GM19193 (cell line): ENCODE measurements at regions not wholly inside any gene's neighbourhood (a gene's known extent, or its start where the extent isn't known, plus 50 kb on each side); places are given as distances from the start of the nearest gene placed in this dataset.

Source experiments
- POLR2A ChIP-seq: IDR thresholded peaks from 4 replicates; pipeline ENCODE4 v1.6.1; 2011; ENCODE audit not compliant: insufficient read depth, insufficient read length; ENCODE audit errors: extremely low read depth

DNA sequence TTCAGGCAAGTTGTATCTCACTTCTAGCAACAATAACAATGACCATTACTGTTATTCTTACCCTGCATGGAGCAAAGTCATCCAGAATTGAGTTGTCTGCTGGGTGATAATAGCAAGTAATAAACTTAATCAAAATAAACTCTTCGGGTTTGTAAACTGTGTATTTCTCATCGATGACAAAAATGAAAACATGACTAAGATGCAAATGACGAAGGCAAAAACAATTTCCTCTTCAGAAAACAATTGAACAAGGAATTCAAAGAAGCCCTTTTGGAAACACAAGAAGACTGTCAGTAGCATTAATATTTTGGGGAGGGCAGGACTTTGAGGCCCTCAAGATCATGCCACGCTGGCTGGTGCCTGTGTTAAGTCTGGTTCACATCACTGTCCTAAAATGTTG lies 232.0 kb downstream of the BTG1 start:
- no peak for TF ChIP-seq POLR2A

DNA sequence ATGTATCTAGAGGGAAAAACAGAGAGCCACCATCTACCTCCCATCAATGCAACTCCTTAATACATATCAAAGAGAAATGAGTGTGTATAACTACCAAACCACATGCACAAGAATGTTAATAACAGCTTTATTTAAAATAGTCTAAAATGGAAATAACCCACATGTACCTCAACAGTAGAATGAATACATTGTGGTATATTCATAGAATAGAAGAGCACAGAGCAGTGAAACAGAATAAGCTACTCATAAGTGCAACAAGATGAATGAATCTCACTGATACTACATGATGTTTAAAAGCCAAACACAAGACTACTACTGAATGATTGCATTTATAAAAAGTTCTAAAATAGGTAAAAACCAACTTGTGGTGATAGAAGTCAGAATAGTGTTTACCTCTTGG lies 232.5 kb downstream of the BTG1 start:
- no peak for TF ChIP-seq POLR2A

DNA sequence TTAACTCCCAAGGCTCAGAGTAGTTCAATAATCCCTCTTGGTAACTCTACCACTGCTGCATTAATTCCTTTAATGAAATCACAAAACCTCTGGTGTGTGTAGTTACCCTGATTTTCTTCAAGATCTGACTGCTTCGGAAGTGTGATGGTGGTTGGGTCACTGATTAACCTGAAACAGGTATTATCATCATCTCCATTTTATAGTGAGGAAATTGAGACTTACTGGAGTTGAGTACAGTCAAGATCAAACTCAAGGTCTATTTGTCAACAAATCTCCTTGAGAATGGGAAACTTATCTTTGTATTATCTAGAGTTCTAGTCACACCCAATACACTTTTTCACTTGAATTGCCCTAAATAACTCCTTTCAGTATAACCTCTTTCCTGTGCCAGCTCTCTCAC lies 233.5 kb downstream of the BTG1 start:
- no peak for TF ChIP-seq POLR2A

DNA sequence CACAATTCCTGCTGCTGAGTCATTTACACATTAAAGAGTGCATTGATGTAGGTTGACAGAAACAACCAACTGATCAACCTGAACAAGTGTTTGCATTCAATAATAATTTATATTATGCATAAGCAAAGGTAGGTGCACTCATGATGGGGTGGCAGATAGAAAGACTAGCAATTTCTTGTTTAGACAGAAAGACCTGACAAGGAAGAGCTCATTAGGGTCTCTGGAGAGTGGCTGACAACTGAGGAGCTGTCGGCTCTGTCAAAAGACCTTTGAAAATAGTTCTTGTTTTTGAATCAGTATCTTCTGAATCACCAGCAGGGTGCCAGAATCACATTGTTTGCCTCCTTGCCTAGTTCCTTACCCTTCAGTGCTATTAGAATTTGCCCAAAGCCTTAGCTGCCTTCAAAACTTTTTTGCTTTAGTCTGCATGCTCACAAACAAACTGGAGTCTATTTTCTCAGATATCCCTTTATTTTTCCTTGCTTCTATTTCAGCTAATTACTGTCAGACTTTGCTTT lies 234.7 kb downstream of the BTG1 start:
- TF ChIP-seq POLR2A = no peak

DNA sequence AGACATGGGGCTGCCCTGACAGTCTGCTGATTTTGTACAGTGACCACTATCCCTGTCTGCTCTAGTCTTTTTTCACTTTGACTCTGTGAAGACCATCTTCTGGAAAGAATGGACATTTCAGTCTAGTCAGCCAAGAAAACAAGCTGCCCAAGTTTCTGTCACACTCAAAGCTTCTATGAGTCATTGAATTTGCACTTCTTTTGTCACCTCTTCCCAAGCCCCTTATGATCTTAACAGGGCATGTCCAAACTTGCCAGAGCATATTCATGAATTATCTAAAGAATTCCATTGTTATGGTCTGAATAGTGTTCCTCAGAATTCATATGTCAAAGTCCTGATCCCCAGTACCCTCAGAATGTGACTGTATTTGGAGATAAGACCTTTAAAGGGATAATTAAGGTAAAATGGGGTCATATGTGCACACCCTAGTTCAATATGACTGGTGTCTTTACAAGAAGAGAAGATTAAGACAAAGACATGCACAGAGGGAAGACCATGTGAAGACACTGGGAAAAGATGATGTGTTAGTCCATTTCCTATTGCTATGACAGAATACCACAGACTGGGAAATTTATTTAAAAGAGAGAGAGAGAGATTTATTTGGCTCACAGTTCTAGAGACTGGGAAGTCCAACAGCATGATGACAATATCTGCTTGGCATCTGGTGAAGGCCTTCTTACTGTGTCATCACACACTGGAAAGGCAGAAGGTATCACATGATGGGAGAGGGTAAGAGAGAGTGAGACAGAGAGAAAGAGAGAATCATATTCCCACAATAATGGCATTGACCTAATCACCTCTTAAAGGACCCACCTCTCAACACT lies 242.6 kb downstream of the BTG1 start:
- no peak for TF ChIP-seq POLR2A

DNA sequence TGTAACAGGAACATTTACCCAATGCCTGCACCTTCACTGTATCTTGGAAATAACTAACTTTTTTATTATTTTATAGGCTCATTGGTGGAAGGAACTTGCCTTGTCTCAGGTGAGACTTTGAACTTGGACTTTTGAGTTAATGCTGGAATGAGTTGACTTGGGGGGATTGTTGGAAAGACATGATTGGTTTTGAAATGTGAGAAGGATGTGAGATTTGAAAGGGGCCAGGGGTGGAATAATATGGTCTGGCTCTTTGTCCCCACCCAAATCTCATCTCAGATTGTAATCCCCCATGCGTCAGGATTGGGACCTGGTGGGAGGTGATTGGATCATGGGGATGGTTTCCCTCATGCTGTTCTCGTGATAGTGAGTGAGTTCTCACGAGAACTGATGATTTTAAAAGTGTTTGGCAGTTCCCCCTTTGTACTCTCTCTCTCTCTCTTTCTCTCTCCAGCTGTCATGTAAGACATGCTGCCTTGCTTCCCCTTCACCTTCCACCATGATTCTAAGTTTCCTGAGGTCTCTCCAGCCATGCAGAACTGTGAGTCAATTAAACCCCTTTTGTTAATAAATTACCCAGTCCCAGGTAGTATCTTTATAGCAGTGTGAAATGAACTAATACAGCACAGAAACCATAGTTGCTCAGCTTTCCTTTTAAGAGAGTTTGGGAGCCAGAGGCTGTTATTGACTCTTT lies 244.1 kb downstream of the BTG1 start:
- no peak for TF ChIP-seq POLR2A

DNA sequence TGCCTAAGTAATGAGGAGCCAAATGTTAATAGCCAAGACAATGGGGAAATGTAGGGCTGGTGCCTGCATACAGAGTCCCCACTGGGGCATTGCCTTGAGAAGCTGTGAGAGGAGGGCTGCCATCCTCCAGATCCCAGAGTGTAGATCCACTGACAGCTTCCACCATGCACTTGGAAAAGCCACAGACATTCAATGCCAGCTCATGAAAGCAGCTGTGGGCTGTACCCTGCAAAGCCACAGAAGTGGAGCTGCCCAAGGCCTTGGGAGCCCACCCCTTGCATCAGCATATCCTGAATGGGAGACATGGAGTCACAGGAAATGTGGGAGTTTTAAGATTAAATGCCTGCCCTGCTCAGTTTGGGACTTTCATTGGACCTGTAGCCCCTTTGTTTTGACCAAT lies 244.7 kb downstream of the BTG1 start:
- TF ChIP-seq POLR2A = no peak

DNA sequence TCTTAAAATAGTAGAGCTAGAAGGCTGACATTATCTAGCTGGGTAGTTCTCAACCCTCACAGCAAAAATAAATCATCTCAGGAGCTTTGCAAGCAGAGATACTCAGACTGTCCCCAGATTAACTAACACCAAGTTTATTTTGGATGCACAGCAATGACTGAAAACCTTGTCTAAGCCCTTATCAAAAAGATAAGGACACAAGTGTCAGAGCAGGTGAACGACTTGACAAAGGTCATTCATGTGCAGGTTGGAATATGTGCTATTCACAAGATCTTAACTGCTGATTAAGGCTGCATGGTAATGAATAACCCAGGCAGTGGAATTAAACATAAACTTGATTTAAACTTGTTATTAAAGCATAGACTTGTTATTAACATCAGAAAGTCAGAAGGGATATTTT lies 246.6 kb downstream of the BTG1 start:
- TF ChIP-seq POLR2A = no peak

DNA sequence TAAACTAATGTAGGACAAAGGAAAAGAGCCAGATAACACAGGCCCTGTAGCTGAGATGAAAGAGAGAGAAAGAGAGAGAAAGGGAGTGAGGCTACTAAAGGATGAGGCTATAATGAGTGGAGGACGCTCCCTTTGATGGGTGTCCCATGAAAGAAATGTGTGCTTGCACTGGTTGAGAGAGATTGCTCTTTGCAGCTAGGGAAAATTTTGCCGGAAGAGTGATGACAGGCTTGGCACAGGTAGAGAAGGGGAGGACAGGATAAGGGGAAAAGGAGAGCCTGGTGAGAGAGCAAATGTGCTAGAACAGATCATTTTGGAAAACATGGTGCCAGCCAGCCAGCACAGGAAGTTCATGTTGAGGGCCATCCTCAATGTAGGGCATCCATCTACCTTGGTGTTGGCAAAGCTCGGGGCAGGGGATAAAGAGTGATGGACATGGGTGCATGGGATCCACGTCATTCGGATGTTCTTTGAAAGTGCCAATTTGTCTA lies 248.6 kb downstream of the BTG1 start:
- no peak for TF ChIP-seq POLR2A

DNA sequence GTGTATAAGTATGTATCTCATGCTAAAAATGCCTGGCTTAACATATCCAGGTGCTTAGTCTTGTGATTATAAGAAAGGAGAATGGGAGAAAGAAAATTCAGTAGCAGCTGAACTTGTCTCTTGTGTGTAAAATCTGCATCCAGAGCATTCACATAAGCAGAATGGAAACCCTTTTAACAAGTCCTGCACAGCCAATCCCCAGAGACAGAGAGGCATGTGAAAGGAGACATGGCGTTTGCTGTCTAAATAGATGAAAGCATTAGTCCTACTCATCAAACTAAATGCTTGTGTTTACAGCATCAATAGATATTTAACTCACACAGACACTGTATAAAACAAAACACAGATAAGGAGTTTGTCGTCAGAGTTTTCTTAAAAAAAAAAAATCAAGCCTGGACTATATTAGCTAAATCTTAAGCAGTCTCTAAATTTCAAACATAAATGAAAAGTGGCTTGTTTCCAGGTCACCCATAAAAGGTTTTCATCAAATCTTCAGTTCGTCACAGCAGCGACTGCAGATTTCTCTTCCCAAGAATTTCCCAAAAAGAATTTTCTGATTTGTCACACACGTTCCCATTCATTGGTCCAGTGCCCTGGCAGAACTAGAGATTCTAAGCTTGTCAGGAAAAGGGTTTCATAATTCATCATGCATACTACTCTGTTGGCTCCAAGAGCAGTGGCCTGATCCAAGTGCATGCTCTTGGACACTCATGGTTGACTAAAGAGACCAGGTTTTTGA lies 249.2 kb downstream of the BTG1 start:
- TF ChIP-seq POLR2A = no peak

DNA sequence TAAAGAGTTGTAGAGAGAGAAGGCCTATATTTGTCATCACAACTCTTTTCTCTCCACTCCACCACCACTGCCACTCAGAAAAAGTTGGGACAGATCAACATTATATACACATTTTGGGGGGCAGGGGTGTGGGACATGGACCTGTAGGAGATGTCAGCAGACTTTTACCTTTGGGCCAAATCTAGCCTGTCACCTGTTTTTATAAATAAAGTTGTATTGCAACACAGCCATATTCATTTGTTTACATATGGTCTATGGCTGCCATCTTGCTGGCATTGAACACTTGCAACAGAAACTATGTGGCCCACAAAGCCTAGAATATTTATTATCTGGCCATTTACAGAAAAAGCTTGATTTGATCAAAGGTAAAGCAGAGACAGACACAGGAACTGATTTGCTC lies 250.7 kb downstream of the BTG1 start:
- no peak for TF ChIP-seq POLR2A

DNA sequence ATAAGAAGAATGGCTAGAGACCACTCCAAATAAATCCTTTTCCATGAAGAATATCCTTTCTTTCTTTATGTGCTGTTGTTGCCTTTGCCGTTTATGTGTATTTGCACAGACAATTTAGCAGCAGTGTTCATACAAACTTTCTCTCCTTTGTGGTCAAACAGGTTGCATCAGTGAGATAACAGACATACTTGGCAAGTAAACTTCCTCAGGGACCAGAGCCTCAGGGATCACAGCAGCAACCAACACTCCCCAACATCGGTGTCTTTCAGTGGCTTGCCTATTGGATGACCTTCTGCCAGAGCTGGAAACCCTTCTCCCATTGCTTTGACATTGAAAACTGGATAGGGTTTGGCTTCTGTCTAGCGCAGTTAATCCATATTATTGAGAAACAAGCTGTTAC lies 252.2 kb downstream of the BTG1 start:
- TF ChIP-seq POLR2A = no peak

DNA sequence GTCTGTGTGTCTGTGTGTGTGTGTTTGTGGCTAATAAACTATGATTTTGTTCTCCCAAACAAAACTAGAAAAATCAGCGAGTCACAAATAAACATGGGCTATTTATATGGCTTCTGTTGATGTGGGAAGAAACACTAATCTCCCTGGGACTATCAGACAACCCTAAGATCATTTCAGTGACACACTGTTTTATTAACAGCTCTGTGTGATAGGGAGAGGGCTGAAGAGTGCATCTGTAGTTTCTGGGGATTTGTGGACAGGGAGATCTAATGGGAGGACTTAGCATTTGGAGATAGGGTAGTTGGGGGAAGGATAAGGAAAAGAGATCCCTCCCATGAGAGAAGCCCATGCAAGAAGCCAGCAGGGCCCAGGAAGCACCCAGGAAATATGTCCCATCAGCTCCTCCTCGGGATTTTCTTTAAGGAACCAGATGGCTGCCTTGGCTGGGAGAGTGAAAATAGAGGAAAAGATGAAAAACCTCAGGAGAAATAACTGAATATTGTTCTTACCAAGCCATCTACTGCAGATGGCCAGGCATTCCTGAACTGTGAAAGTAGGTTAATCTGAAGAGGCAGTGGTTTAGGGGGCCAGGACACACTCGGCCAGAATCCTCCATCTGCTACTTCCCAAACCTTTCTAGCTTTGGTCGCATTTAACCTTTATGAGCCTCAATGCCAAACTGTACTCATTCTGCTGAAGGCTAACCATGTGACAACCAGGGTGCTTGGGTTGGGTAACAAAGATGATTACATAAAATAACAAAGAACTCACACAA lies 253.4 kb downstream of the BTG1 start:
- no peak for TF ChIP-seq POLR2A

DNA sequence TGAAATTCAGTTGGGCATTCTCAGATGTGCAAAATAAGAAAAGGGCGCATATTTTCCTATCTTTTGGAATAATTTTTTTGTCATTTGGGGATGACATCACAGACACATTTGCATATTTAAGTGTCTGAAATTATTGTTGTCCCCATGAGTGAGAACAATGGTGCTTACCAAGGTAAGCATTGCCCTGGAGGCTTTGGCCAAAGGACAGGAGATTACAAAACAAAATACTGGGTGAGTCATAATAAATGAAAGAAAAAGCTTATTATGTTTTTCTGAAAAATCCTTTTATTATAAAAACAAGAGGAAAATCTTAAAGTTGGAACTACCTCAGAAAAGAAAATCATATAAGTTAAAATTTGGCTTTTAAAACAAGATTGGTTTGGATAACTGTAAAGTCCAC lies 254.9 kb downstream of the BTG1 start:
- no peak for TF ChIP-seq POLR2A
